Activated T-helper 1 cell treated with anti-CD3 and anti-CD28 coated beads, Interleukin-12 subunit alpha, Interleukin-12 subunit beta, Interleukin-2, Interleukin-4 antibody, amounts not matched to agents 30 ng/mL and 10 ng/mL and 1 ng/mL, durations not matched to agents 14 hours and 24 hours and 36 hours (primary cell): ENCODE measurements at regions not wholly inside any gene's neighbourhood (a gene's known extent, or its start where the extent isn't known, plus 50 kb on each side); places are given as distances from the start of the nearest gene placed in this dataset.

Experiments used
- DNase-seq: peaks from one replicate; pipeline ENCODE4 v3.0.0; 2021; ENCODE audit warnings: low spot score
- H3K27ac Mint-ChIP-seq: one replicate; pipeline ENCODE4 v1.8.0; 2021; ENCODE audit warnings: mild to moderate bottlenecking, mixed read lengths
- H3K27me3 Mint-ChIP-seq: one replicate; pipeline ENCODE4 v1.8.0; 2022; ENCODE audit warnings: mild to moderate bottlenecking, moderate library complexity, mixed read lengths; ENCODE audit not compliant: insufficient read depth
- H3K36me3 Mint-ChIP-seq: one replicate; pipeline ENCODE4 v1.8.0; 2021; ENCODE audit warnings: low read depth, mixed read lengths
- H3K4me1 Mint-ChIP-seq: one replicate; pipeline ENCODE4 v1.8.0; 2021; ENCODE audit warnings: low read depth, mixed read lengths
- H3K4me3 Mint-ChIP-seq: one replicate; pipeline ENCODE4 v1.8.0; 2021; ENCODE audit warnings: mild to moderate bottlenecking, moderate library complexity, mixed read lengths
- H3K9me3 Mint-ChIP-seq: one replicate; pipeline ENCODE4 v1.8.0; 2021; ENCODE audit warnings: mixed read lengths
- intact Hi-C: fragments of 100-400 bp; cut with micrococcal nuclease; formaldehyde crosslinking; loops from one replicate; pipeline ENCODE4 v1.15.1; 2024

DNA sequence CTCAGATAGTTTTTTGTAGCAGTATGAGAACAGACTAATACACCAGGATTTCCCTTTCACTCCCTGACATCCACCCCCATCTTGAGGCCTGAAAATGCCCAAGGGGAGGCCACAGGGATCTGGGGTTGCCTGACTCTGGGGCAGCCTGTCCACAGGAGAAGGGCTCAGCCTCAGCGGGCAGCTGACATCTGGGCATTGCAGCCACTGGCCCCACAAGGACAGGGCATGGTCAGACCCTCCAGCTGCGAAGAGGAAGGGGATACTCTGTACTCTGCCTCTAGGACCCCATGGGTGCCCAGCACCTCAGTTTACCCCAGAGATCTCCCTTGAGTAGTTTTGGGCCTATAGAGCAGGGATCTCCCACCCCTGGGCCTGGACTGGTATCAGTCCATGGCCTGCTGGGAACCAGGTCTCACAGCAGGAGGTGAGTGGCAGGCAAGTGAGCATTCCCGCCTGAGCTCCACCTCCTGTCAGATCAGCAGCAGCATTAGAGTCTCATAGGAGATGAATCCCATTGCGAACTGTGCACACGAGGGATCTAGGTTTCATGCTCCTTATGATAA is 138.9 kb downstream of the HMX1 start:
- Mint-ChIP-seq H3K36me3 (no peaks in the 10 kb centered on the region), H3K27ac (no peak overlapping the region), H3K4me1 (no peaks in the 10 kb centered on the region), H3K4me3 (no peak overlapping the region), H3K9me3 (no peaks in the 10 kb centered on the region), H3K27me3 (no peaks in the 10 kb centered on the region)
- intact Hi-C loops, result no loop called here
- no peak for DNase-seq

DNA sequence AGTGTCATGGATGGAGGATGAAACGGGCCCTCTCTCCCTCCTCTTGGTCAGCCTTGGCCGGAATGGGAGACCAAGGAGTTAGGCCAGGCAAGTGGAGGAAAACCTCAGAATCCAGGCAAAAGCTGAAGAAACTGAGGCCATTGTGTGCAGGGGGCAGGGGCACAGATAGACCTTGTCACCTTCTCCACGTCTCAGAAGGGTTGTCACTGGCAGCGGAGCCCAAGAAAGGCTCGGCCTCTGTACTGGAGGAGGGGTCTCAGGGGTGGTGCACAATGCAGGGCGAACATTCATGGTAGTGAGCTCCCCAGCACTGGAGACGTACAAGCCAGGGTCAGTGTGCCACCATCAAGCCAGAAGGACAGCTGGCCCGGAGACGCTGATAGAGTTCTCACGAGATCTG is 139.5 kb downstream of the CPZ start:
- no peak for DNase-seq
- intact Hi-C loops, result no loop called here
- Mint-ChIP-seq H3K36me3 (no peaks in the 10 kb centered on the region), H3K27me3 (no peaks in the 10 kb centered on the region), H3K4me3 (no peak overlapping the region), H3K27ac (no peak overlapping the region), H3K9me3 (no peaks in the 10 kb centered on the region), H3K4me1 (no peaks in the 10 kb centered on the region)

DNA sequence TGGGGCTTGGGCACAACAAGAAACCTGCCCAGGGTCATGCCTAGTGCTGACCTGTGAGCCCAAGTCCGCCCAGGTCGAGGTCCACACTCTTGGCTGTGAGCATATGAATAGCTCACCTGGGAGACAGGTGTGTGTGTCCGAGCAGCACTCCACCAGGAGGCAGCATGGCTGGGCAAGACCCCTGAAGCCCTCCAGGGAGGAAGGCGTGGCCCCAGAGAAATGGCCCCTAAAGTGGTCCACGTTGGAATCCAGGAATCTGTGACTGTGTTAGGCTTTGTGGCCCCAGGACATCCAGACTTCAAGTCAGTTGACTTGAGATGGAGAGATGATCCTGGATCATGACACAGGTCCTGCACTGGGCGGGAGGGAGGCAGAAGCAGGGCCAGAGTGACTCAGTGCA is 138.8 kb downstream of the CPZ start:
- H3K4me3 Mint-ChIP-seq, result no peak overlapping the region

DNA sequence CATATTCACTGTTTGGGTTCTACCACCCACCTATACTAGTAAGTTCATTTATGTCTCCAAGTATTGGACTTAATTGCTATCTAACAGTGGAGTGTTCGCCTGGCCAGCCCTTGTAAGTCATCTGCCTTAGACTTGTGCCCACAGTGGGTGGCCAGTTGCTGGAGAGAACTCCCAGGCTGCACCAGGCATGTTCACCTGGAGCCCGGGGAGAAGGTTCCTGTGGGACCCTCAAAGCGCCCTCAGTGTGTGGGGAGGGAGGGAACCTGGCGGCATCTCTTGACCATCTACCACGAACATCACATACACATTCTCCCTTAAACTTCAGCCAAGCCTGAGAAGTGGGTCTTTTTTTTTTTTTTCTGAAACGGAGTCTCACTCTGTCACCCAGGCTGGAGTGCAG is 138.1 kb downstream of the CPZ start:
- H3K27me3 Mint-ChIP-seq, result no peaks in the 10 kb centered on the region
- H3K4me3 Mint-ChIP-seq, result no peak overlapping the region

More for the DNA sequence above, 138.8 kb downstream of the CPZ start:
- no peaks in the 10 kb centered on the region for H3K27me3 Mint-ChIP-seq
- no peak overlapping the region for H3K27ac Mint-ChIP-seq
- no peaks in the 10 kb centered on the region for H3K36me3 Mint-ChIP-seq
- H3K4me1 Mint-ChIP-seq, result no peaks in the 10 kb centered on the region
- intact Hi-C loops, result no loop called here
- DNase-seq, result no peak
- no peaks in the 10 kb centered on the region for H3K9me3 Mint-ChIP-seq

DNA sequence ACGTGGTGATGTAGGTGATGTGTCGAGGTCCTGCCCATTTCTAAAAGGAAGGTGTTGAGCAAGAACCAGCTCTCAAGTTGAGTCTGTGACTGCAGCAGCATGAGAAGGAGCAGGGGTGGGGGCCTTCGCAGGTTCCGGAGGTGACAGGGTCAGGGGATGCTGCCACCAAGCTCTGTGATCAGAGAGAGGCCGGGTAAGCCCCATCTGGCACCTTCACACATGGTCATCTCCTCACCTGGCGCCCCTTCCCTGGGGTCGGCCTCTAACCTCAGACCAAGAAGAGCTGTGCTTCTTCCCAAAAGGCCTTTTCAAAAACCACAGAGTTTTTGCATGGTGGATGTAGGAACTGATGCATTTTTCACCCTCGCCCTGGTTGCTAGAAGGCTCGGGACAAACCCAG is 137.6 kb downstream of the CPZ start:
- H3K27ac Mint-ChIP-seq, result no peak overlapping the region
- intact Hi-C loops, result no loop called here
- H3K27me3 Mint-ChIP-seq, result no peaks in the 10 kb centered on the region
- H3K9me3 Mint-ChIP-seq, result no peaks in the 10 kb centered on the region
- H3K36me3 Mint-ChIP-seq, result no peaks in the 10 kb centered on the region
- no peak overlapping the region for H3K4me3 Mint-ChIP-seq
- no peak for DNase-seq
- H3K4me1 Mint-ChIP-seq, result no peaks in the 10 kb centered on the region

More for the DNA sequence above, 138.1 kb downstream of the CPZ start:
- Mint-ChIP-seq H3K36me3 (no peaks in the 10 kb centered on the region), H3K9me3 (no peaks in the 10 kb centered on the region), H3K27ac (no peak overlapping the region), H3K4me1 (no peaks in the 10 kb centered on the region)
- intact Hi-C loops, result no loop called here
- DNase-seq, result no peak

DNA sequence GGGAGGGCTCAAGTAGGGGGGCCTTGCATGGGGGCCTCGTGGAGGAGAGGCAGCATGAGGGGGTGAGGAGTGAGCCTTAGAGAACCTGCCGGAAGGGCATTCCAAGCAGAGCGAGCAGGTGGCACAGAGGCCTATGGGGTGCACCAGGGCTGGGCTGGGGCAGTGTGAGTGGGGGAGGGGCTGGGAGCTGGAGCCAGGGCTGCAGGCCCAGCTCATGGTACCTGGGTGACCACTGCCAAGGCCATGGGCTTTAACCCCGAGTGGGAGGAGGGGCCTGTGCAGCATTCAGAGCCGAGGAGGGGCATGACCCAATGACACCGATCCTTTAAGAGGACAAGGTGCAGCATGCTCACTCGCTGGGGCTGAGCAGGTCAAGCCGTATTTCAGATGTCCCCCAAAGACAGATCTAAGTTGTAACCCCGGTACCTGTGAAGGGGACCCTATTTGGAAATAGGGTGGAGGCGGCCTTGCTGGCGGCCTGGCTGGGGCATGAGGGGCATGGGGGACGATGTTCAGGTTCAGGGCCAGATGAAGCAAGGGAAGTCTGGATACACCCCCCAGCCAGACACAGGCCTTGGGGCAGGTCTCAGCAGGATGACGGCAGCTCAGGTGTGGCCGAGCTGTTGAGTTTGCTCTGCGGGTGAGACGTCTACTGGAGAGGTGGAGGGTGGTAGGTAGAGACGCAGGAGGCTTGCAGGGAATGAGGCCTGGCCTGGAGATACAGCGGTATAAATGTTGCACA is 137.0 kb downstream of the CPZ start:
- Mint-ChIP-seq H3K4me3 (no peak overlapping the region), H3K27ac (no peak overlapping the region), H3K27me3 (no peaks in the 10 kb centered on the region), H3K36me3 (no peaks in the 10 kb centered on the region), H3K9me3 (no peaks in the 10 kb centered on the region), H3K4me1 (no peaks in the 10 kb centered on the region)
- intact Hi-C loops, result no loop called here
- no peak for DNase-seq

DNA sequence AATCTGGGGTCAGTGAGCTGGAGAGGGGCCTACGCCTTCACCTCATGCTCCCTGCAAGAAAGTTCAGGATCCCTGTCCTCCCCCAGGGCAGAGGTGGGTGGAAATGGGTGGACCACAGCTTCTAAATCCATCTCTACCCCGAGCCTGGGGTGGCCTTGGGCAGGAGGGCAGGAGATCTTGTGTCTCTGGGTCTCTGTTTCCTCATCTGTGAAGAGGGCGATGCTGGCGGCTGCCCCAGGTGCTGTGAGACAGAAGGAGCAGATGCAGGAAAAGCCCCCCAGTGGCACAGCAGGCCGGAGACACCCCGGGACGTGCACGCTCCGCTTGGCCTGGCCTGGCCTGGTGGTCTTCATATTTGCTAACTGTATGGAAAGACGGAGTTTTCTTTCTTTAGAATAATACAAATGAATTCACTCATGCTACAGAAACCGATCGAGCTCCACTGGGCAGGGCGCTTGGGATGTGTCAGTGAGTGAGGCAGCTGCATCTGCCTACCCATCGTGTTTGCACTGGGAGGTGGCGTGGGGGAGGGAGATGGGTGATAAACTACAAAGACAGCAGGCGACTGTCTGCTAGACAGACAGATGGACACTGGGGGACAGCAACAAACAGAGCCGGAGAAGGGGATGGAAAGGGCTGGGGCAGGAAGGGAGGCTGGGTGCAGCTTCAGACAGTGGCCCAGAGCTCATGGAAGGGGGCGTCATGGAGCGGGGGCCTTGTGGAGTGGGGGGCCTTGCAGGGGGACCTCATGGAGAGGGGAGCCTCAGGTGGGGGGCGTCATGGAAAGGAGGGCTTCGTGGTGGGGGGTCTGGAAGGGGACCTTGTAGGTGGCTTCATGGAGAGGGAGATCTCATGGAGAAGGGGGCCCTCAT is 136.2 kb downstream of the CPZ start:
- Mint-ChIP-seq H3K27me3 (no peaks in the 10 kb centered on the region), H3K4me3 (no peak overlapping the region), H3K27ac (no peak overlapping the region), H3K4me1 (no peaks in the 10 kb centered on the region), H3K9me3 (no peaks in the 10 kb centered on the region), H3K36me3 (no peaks in the 10 kb centered on the region)
- no peak for DNase-seq
- intact Hi-C loops, result no loop called here

DNA sequence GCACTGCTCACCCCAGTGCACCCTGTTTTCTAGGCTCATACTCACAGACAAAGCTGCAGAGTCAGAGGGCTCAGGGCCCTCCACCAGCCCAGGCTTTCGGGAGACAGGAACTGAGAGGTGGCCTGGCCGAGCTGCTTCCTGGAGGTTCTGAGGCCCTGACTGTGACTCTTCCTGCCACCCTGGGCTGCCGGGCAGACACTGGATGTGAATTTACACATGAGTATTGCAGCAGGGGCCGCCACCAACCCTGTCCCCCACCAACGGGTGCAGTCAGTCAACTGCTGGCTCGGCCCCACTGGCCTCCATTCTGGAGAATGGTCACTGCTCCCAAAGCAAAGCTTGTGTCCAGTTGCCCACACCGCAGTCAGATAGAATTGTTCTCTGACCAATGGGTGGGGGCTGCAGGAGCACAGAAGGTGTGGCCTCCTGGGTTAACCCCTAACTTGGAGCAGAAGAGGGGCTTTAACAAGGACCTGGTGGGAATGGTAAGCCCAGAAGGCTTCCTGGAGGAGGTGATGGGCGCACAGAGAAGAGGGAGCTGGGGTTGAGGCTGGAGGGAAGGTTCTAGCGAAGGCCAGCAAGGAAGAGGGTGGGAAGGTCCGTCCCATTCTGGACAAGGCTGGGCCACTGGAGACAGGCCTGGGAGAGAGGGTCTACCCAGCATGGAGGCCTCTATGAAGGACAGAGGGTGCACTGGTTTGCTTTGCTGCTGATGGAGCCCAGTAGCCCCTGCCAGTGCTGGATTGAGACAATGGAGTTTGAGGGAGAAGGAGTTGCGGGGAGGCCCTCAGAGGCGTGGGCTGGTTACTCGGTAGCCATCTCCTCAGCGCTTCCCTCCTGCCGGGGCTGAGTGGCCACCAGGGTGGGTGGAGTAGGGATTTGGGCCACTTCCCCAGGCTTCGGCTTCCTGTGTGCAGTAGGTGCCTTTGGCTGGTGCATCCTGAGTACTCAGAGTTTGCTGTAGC is 135.3 kb downstream of the CPZ start:
- H3K27me3 Mint-ChIP-seq, result no peaks in the 10 kb centered on the region
- H3K4me1 Mint-ChIP-seq, result no peaks in the 10 kb centered on the region
- no peak overlapping the region for H3K4me3 Mint-ChIP-seq
- intact Hi-C loops, result no loop called here
- no peak for DNase-seq
- H3K36me3 Mint-ChIP-seq, result no peaks in the 10 kb centered on the region
- H3K27ac Mint-ChIP-seq, result no peak overlapping the region
- H3K9me3 Mint-ChIP-seq, result no peaks in the 10 kb centered on the region

DNA sequence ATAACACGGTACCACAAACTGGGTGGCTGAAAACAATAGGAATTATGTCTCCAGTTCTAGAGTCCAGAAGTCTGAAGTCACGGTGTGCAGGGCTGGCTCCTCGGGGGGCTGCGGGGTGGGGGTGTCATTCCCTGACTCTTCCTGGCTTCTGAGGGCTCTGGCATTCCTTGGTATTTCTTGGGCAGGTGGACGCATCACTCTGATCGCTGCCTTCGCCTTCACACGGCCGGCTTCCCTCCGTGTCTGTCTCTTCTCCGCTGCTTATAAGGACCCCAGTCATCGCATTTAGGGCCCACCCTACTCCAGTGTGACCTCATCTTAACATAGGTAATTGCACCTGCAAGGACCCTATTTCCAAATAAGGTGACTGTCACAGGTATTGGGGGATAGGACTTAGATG is 134.6 kb downstream of the CPZ start:
- H3K27ac Mint-ChIP-seq, result no peak overlapping the region
- intact Hi-C loops, result no loop called here

DNA sequence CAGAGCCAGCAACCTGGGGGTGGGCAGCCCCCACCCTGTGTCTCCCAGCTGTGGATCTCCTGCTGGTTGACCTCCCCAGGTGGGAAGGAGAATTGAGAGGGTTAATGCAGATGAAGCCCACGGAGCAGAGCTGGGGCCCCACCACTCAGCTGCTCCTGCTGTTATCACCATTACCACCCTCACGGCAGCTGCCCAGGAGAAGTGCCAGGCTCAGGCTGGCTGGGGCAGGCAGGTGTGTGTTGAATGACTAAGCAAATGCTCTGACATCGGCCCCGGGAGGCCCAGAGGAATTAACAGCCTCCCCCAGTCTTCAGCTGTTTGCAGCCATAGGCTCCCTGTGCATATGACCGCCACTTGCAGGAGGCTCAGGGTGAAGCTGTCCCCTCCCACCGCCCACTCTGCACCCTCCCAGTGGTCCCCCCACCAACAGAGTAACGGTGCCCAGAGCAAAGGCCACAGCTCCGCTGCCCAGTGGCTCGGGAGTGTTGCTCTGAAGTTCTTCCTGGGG is 133.8 kb downstream of the CPZ start:
- H3K36me3 Mint-ChIP-seq, result no peaks in the 10 kb centered on the region
- no peak overlapping the region for H3K4me3 Mint-ChIP-seq
- no peaks in the 10 kb centered on the region for H3K9me3 Mint-ChIP-seq
- no peak overlapping the region for H3K27ac Mint-ChIP-seq
- no peaks in the 10 kb centered on the region for H3K4me1 Mint-ChIP-seq
- no peaks in the 10 kb centered on the region for H3K27me3 Mint-ChIP-seq
- intact Hi-C loops, result no loop called here
- no peak for DNase-seq

More for the DNA sequence above, 134.6 kb downstream of the CPZ start:
- no peaks in the 10 kb centered on the region for H3K27me3 Mint-ChIP-seq
- H3K36me3 Mint-ChIP-seq, result no peaks in the 10 kb centered on the region
- H3K4me1 Mint-ChIP-seq, result no peaks in the 10 kb centered on the region
- no peak for DNase-seq
- H3K4me3 Mint-ChIP-seq, result no peak overlapping the region
- H3K9me3 Mint-ChIP-seq, result no peaks in the 10 kb centered on the region

DNA sequence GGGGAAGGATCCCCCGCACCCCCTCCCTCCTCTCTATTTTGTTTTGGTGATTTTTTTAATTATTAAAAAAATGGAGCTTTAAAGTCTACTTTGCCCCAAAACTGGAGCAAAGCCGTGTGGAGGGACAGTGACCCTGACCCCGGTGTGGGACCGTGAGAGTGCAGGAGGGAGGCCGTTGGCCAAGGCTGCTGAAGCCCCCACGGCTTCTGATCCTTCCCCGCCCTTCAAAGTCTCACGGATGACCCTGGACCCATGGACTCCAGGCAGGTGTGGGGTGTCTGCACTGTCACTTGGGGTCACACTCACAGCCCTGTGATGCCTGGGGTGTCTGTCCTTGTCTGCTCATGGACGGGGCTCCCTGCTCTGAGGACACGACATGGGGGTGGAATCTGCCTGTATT is 133.3 kb downstream of the CPZ start:
- Mint-ChIP-seq H3K4me3 (no peak overlapping the region), H3K4me1 (no peaks in the 10 kb centered on the region), H3K36me3 (no peaks in the 10 kb centered on the region), H3K9me3 (no peaks in the 10 kb centered on the region), H3K27ac (no peak overlapping the region), H3K27me3 (no peaks in the 10 kb centered on the region)
- intact Hi-C loops, result no loop called here
- DNase-seq, result no peak

DNA sequence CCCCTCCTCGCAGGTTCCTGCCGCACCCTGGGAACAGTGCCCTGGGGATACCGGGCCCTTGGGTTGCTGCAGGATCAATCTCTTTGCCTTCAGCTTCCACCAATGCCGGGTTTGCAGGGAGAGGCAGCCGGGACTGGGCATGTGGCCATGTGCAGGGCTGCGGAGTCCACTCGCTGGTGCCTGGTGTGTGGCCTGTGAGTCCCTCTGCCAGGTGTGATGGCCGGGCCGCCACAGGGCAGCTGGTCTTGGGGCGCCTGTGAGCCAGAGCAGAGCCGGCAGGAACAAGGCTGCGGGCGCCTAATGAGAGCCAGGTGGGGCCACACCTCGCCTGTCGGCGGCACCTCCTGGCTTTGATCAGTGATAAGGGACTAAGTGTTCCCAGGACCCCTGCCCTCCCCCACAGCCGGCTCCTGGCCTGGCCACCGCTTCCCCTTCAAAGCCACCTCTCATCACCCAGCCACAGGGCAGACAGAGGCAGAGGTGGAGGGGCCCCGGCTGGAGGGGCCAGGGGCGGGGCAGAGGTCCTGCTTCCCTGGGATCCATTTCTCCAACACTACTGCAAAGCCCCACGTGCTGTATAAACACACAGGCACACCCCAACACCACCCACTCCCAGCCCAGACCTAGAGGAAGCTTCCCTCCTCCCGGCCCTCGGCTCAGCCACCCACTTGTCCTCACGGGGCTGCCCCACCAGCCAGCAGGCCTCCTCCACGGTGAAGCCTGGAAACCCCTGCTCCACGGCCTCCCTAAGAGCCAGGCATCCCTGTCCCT is 132.7 kb downstream of the CPZ start:
- Mint-ChIP-seq H3K4me3 (no peak overlapping the region), H3K27ac (no peak overlapping the region), H3K27me3 (no peaks in the 10 kb centered on the region), H3K36me3 (no peaks in the 10 kb centered on the region), H3K4me1 (no peaks in the 10 kb centered on the region), H3K9me3 (no peaks in the 10 kb centered on the region)
- no peak for DNase-seq
- intact Hi-C loops, result no loop called here
